AG09309 (cell line): ENCODE measurements at regions not wholly inside any gene's neighbourhood (a gene's known extent, or its start where the extent isn't known, plus 50 kb on each side); places are given as distances from the start of the nearest gene placed in this dataset.

Source experiments
- DNase-seq: peaks from one replicate; pipeline ENCODE4 v3.0.0-alpha.2; 2010; ENCODE audit warnings: low read depth
- H3K4me3 ChIP-seq: 2 replicates; pipeline ENCODE4 v1.5.1; 2011; ENCODE audit warnings: mild to moderate bottlenecking, low read depth, low read length, moderate library complexity; ENCODE audit not compliant: control insufficient read depth
- TF ChIP-seq, protein P1 (sequence below): IDR thresholded peaks from 2 replicates; pipeline ENCODE4 v1.5.1; 2011; ENCODE audit warnings: mild to moderate bottlenecking, low read depth, low read length, inconsistent platforms; ENCODE audit not compliant: insufficient read depth, control insufficient read depth; ENCODE audit errors: missing control alignments

DNA sequence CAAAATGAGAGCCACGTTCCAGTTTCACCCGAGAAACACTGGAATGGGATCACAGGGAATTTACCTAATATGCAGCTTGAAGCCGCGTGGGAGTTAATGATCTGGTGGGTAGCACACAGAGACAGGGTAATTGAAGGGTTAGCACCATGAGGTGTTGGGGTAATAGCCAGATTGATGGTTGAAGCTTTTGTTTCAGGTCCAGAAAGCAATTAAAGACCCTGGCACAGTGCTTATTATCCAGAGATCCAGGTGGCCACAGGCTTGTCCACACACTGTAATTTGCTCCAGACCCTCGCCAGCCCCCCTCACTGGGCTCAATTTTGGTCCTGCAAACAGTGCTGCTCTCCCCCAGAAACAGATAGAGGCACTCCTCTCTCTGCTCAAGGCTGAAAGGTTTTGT, 282.5 kb upstream of the ISX start:
- TF ChIP-seq, protein P1, sequence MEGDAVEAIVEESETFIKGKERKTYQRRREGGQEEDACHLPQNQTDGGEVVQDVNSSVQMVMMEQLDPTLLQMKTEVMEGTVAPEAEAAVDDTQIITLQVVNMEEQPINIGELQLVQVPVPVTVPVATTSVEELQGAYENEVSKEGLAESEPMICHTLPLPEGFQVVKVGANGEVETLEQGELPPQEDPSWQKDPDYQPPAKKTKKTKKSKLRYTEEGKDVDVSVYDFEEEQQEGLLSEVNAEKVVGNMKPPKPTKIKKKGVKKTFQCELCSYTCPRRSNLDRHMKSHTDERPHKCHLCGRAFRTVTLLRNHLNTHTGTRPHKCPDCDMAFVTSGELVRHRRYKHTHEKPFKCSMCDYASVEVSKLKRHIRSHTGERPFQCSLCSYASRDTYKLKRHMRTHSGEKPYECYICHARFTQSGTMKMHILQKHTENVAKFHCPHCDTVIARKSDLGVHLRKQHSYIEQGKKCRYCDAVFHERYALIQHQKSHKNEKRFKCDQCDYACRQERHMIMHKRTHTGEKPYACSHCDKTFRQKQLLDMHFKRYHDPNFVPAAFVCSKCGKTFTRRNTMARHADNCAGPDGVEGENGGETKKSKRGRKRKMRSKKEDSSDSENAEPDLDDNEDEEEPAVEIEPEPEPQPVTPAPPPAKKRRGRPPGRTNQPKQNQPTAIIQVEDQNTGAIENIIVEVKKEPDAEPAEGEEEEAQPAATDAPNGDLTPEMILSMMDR = no peak
- no peak for DNase-seq
- H3K4me3 ChIP-seq = no peak overlapping the region

DNA sequence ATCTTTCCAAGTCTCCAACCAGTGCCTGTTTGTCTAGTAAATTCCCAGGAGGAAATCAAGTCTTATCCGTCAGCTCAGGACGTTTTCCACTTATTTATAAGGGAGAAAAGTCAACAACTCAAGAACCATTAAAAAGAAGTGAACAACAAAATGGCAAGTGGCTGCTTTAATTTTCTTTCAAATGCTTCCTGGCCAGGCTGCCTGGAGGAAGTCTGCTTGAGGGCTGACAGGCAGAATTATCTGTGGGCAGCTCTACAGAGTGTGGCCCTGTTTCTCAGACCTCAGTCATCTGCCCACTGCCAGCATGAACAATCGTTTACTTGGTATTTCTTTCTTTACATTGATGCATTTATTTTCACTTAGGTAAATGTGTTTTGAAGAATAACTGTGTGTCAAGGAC, 281.9 kb upstream of the ISX start:
- DNase-seq = no peak
- TF ChIP-seq, protein P1 = no peak
- no peak overlapping the region for H3K4me3 ChIP-seq

DNA sequence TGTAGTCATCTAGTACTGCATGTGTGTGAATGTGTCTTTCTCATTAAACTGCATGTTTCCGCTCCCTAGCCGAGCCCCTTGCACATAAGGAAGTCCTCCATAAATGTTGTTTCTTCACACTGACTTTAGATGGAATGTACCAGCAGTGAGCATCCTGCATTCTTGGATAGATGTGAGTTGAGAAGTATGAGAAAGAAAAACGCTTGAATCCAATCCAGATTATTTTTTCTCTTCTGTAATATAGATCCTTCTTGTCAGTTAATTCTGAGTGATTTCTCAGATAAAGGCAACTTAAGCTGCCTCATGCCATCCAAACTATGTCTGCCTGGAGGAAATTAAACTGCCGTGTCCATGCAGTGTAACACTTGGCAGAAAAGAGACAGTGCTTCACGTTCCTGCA, 268.1 kb upstream of the ISX start:
- H3K4me3 ChIP-seq = no peak overlapping the region
- TF ChIP-seq, protein P1 = no peak
- DNase-seq = no peak

DNA sequence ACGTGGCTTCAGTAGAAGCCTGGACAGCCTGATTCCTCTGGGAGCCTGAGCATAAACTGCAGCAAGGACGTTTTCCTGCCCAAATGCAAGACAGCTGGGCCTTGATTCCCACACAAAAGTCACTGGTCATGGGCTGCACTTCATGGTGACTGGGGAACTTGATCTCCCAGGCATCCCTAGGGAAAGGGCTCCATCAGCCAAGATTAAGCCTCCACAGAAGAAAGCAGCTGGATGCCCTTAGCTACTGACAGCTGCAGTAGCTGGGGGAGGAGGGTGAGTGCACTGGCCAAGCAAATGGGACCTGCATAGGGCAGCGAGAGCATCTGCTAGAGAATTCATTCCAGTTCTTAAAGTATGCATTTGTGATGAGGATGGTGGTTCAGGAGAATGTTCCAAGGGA, 267.4 kb upstream of the ISX start:
- TF ChIP-seq, protein P1 = no peak
- DNase-seq = no peak
- no peak overlapping the region for H3K4me3 ChIP-seq

DNA sequence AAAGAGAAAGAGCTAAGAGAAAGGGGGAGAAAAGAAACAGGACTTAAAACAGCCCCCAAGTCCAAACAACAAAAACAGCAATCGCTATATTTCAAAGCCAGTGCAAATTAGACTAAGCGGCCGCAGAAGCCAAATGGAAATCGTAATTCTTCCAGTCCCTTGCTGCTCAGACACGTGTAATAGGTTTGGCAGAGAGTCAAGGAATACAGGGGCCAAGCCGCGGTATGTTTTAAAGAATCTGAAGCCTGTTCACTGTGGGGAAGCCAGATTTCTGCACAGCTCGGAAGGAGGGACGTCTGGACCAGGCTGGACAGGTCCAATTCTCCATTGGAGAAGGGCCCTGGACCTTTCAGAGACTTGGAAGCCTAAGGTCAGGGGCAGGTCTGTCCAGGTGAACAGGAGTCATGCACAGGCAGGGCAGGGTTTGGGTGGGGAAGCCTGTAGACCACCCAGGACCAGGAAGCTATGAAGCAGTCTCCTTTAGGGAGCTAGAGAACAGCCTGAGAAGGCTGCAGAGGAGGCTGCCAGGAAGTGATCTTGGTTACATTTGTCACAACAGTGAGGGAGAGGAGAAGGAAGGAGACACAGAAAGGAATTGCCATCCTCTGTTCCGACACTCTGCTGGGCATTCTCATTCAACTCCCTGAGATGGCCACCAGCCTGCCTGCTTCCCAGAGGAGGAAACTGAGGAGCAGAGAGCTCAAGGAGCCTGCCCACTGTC, 265.5 kb upstream of the ISX start:
- no peak for DNase-seq
- TF ChIP-seq, protein P1 = no peak
- no peak overlapping the region for H3K4me3 ChIP-seq

DNA sequence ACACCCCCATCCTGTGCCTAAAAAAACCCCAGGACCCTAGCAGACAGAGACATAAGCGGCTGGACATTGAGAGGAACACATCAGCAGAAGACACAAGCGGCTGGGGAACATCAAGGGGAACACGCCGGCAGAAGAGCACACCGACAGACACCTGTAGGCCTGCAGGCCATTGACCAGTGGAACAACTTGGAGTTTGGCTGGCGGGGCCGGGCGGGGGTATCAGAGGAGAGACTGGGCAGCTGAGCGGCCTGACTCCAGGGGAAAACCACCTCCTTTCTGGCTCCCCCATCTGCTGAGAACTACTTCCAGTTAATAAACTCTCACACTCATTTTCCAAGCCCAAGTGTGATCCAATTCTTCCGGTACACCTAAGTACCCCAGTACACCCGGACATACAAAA, 264.7 kb upstream of the ISX start:
- no peak for DNase-seq
- TF ChIP-seq, protein P1 = no peak
- no peak overlapping the region for H3K4me3 ChIP-seq
